ENCODE measurements at regions not wholly inside any gene's neighbourhood (a gene's known extent, or its start where the extent isn't known, plus 50 kb on each side); places are given as distances from the start of the nearest gene placed in this dataset.

GRCh38 chr14:106738075-106738474 is 1211.7 kb downstream of the TMEM121 start:
- TF ChIP-seq ZBTB7A (IDR thresholded peaks at IDR 0.05; ENCODE audit: low read depth) (no peak), EP300 (IDR thresholded peaks at IDR 0.05; ENCODE audit: borderline replicate concordance) (no peak), CREB1 (IDR thresholded peaks at IDR 0.05; ENCODE audit: low read depth) (no peak), TAF1 (IDR thresholded peaks at IDR 0.05; ENCODE audit: low read depth) (no peak), CEBPB (IDR thresholded peaks at IDR 0.05) (no peak), MAX (IDR thresholded peaks at IDR 0.05) (no peak), TCF12 (IDR thresholded peaks at IDR 0.05; ENCODE audit: low read depth) (no peak), FOXM1 (IDR thresholded peaks at IDR 0.05; ENCODE audit: borderline replicate concordance, low read depth) (no peak), RAD21 (IDR thresholded peaks at IDR 0.05; ENCODE audit: low read depth) (no peak), EGR1 (IDR thresholded peaks at IDR 0.05) (no peak), NFIC (IDR thresholded peaks at IDR 0.05) (no peak), YY1 (IDR thresholded peaks at IDR 0.05; ENCODE audit: low read depth) (no peak), TEAD4 (IDR thresholded peaks at IDR 0.05) (no peak)
- TF ChIP-seq, protein P1, sequence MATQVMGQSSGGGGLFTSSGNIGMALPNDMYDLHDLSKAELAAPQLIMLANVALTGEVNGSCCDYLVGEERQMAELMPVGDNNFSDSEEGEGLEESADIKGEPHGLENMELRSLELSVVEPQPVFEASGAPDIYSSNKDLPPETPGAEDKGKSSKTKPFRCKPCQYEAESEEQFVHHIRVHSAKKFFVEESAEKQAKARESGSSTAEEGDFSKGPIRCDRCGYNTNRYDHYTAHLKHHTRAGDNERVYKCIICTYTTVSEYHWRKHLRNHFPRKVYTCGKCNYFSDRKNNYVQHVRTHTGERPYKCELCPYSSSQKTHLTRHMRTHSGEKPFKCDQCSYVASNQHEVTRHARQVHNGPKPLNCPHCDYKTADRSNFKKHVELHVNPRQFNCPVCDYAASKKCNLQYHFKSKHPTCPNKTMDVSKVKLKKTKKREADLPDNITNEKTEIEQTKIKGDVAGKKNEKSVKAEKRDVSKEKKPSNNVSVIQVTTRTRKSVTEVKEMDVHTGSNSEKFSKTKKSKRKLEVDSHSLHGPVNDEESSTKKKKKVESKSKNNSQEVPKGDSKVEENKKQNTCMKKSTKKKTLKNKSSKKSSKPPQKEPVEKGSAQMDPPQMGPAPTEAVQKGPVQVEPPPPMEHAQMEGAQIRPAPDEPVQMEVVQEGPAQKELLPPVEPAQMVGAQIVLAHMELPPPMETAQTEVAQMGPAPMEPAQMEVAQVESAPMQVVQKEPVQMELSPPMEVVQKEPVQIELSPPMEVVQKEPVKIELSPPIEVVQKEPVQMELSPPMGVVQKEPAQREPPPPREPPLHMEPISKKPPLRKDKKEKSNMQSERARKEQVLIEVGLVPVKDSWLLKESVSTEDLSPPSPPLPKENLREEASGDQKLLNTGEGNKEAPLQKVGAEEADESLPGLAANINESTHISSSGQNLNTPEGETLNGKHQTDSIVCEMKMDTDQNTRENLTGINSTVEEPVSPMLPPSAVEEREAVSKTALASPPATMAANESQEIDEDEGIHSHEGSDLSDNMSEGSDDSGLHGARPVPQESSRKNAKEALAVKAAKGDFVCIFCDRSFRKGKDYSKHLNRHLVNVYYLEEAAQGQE (IDR thresholded peaks at IDR 0.05; ENCODE audit: low read depth), result no peak
- TF ChIP-seq, protein P2, sequence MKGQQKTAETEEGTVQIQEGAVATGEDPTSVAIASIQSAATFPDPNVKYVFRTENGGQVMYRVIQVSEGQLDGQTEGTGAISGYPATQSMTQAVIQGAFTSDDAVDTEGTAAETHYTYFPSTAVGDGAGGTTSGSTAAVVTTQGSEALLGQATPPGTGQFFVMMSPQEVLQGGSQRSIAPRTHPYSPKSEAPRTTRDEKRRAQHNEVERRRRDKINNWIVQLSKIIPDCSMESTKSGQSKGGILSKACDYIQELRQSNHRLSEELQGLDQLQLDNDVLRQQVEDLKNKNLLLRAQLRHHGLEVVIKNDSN (IDR thresholded peaks at IDR 0.05), result no peak

DNA sequence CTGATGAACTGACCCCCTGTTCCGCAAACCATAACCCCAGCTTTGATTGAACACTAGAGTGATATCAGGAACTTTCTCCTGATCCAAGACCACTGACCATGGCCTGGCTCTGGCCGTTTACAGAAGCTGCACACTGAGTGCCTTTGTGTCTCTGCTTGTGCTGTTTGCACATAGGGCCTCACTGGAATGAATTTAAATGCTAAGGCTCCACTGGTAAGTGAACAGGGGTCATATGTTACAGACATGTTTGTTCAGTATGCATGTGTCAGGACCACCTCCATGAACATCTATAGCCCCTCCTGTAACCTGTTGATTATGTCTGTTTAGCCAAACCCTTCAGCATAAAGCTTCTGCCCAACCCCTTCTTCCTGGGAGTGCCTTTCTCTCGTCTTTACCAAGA is 1239.8 kb downstream of the TMEM121 start:
- TF ChIP-seq TEAD4 (IDR thresholded peaks at IDR 0.05) (no peak), YY1 (IDR thresholded peaks at IDR 0.05; ENCODE audit: low read depth) (no peak), MAX (IDR thresholded peaks at IDR 0.05) (no peak), TCF12 (IDR thresholded peaks at IDR 0.05; ENCODE audit: low read depth) (no peak)

DNA sequence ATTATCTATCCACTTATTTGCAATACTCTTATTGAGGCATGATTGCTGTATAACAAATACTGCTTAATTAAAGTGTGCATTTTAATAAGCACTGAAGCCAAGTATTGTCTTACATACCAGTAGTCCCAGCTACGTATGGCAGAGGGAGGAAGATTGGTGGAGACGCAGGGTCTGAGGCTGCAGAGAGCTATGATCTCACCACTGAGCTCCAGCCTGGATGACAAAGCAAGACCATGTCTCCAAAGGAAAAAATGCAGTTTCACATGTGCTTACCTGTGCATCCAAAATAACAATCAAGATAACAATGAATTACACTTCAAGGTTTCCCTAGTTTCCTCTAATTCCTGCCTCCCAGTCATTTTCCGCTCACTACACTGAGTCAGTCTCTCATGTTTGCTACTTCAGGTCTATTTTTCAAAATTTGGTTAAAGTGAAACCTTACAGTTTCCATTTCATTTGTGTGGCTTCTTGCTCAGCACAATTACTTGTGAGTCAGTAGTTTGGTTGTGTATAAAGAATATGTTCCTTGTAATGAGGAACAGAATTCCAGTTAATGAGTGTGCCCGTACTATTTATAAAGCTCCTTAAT is 1250.1 kb downstream of the TMEM121 start:
- TF ChIP-seq RAD21 (IDR thresholded peaks at IDR 0.05; ENCODE audit: low read depth) (no peak), YY1 (IDR thresholded peaks at IDR 0.05; ENCODE audit: low read depth) (no peak), NFIC (IDR thresholded peaks at IDR 0.05) (no peak), TAF1 (IDR thresholded peaks at IDR 0.05; ENCODE audit: low read depth) (no peak), EGR1 (IDR thresholded peaks at IDR 0.05) (no peak)
- TF ChIP-seq, protein P2 (IDR thresholded peaks at IDR 0.05), result no peak

- no peak for TF ChIP-seq EGR1 (IDR thresholded peaks at IDR 0.05)
- TF ChIP-seq ZBTB7A (IDR thresholded peaks at IDR 0.05; ENCODE audit: low read depth), result no peak
- no peak for TF ChIP-seq FOXM1 (IDR thresholded peaks at IDR 0.05; ENCODE audit: borderline replicate concordance, low read depth)
- no peak for TF ChIP-seq MAX (IDR thresholded peaks at IDR 0.05)
- no peak for TF ChIP-seq TEAD4 (IDR thresholded peaks at IDR 0.05)
- no peak for TF ChIP-seq TAF1 (IDR thresholded peaks at IDR 0.05; ENCODE audit: low read depth)
- no peak for TF ChIP-seq EP300 (IDR thresholded peaks at IDR 0.05; ENCODE audit: borderline replicate concordance)
- TF ChIP-seq RAD21 (IDR thresholded peaks at IDR 0.05; ENCODE audit: low read depth), result no peak
- no peak for TF ChIP-seq TCF12 (IDR thresholded peaks at IDR 0.05; ENCODE audit: low read depth)
- TF ChIP-seq YY1 (IDR thresholded peaks at IDR 0.05; ENCODE audit: low read depth), result no peak
- TF ChIP-seq CREB1 (IDR thresholded peaks at IDR 0.05; ENCODE audit: low read depth), result no peak
- TF ChIP-seq CEBPB (IDR thresholded peaks at IDR 0.05), result no peak
- TF ChIP-seq NFIC (IDR thresholded peaks at IDR 0.05), result no peak
- TF ChIP-seq, protein P2 (IDR thresholded peaks at IDR 0.05), result no peak
- TF ChIP-seq, protein P1 (IDR thresholded peaks at IDR 0.05; ENCODE audit: low read depth), result no peak
Measured at GRCh38 chr14:106778986-106779385, 1252.6 kb downstream of the TMEM121 start.

DNA sequence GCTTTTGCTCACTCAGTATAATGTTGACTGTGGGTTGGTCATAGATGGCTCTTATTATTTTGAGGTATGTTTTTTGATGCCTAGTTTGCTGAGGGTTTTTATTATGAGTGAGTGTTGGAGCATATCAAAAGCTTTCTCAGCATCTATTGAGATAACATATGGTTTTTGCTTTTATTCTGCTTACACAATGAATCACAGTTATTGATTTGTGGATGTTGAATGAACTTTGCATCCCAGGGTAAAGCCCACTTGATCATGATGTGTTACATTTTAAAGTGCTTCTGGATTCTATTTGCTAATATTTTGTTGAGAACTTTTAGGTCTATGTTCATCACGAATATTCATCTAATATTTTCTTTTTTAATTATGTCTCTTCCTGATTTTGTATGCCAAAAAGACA is 1260.3 kb downstream of the TMEM121 start:
- TF ChIP-seq FOXM1 (IDR thresholded peaks at IDR 0.05; ENCODE audit: borderline replicate concordance, low read depth) (no peak), EP300 (IDR thresholded peaks at IDR 0.05; ENCODE audit: borderline replicate concordance) (no peak), TCF12 (IDR thresholded peaks at IDR 0.05; ENCODE audit: low read depth) (no peak), TAF1 (IDR thresholded peaks at IDR 0.05; ENCODE audit: low read depth) (no peak)
- TF ChIP-seq, protein P2 (IDR thresholded peaks at IDR 0.05), result no peak
